ENCODE measurements at regions not wholly inside any gene's neighbourhood (a gene's known extent, or its start where the extent isn't known, plus 50 kb on each side); places are given as distances from the start of the nearest gene placed in this dataset.

DNA sequence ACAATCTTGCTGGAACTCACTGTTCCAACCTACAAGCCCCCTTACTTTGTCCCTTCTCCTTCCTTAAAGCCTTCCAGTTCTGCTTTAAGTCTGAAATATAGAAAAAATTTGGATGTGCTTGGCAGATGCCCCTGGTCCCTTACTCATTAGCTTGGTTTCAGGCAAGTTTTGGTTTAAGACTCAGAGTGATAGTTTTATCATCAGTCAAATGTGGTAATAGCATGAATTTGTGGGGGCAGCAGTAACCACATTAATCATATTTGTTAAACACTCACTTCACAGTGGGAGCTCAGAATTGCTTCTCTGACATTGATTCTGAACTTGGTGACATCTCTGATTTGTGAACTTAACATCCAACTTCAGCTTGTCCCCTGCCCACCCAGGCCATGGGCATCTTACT lies 58.3 kb upstream of the ALDH1A3 start:
- peaks cover 6% of the 10 kb centered on the region for H3K9me3 Mint-ChIP-seq (ENCODE audit: unreplicated experiment)
- no peaks in the 10 kb centered on the region for H3K4me1 ChIP-seq (ENCODE audit: insufficient read depth, low read length)
- H3K4me3 ChIP-seq (ENCODE audit: insufficient read depth, low read depth, low read length), result no peak overlapping the region
- FAIRE-seq (no peak), DNase-seq (ENCODE audit: low read depth) (peak; percentile 12)
- no peak overlapping the region for H3K27ac Mint-ChIP-seq (ENCODE audit: unreplicated experiment)
- H2AFZ ChIP-seq (ENCODE audit: low read depth, low read length), result no peak overlapping the region
- H3K4me3 Mint-ChIP-seq (ENCODE audit: unreplicated experiment), result no peak overlapping the region
- no peak for TF ChIP-seq EZH2 (IDR thresholded peaks at IDR 0.05; ENCODE audit: insufficient read depth, low read length)
- TF ChIP-seq, protein P1, sequence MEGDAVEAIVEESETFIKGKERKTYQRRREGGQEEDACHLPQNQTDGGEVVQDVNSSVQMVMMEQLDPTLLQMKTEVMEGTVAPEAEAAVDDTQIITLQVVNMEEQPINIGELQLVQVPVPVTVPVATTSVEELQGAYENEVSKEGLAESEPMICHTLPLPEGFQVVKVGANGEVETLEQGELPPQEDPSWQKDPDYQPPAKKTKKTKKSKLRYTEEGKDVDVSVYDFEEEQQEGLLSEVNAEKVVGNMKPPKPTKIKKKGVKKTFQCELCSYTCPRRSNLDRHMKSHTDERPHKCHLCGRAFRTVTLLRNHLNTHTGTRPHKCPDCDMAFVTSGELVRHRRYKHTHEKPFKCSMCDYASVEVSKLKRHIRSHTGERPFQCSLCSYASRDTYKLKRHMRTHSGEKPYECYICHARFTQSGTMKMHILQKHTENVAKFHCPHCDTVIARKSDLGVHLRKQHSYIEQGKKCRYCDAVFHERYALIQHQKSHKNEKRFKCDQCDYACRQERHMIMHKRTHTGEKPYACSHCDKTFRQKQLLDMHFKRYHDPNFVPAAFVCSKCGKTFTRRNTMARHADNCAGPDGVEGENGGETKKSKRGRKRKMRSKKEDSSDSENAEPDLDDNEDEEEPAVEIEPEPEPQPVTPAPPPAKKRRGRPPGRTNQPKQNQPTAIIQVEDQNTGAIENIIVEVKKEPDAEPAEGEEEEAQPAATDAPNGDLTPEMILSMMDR (IDR thresholded peaks at IDR 0.05; ENCODE audit: insufficient read depth, low read depth, low read length), result no peak
- H3K27me3 ChIP-seq (ENCODE audit: insufficient read depth, low read length), result no peaks in the 10 kb centered on the region
- no peaks in the 10 kb centered on the region for H3K36me3 ChIP-seq (ENCODE audit: insufficient read depth, low read length)
- H3K27me3 Mint-ChIP-seq (ENCODE audit: low read depth, unreplicated experiment), result peaks cover 15% of the 10 kb centered on the region
- no peak overlapping the region for H3K9ac ChIP-seq (ENCODE audit: low read length)
- H3K79me2 ChIP-seq (ENCODE audit: insufficient read depth, low read length), result no peaks in the 10 kb centered on the region
- H3K9me3 ChIP-seq (ENCODE audit: insufficient read depth, low read depth, low read length), result no peaks in the 10 kb centered on the region
- H3K4me1 Mint-ChIP-seq (ENCODE audit: low read depth, unreplicated experiment), result no peaks in the 10 kb centered on the region
- no peak overlapping the region for H3K4me2 ChIP-seq (ENCODE audit: low read length)
- H3K36me3 Mint-ChIP-seq (ENCODE audit: low read depth, unreplicated experiment), result no peaks in the 10 kb centered on the region
- no peak overlapping the region for H3K27ac ChIP-seq (ENCODE audit: low read depth, low read length)
- no peaks in the 10 kb centered on the region for H4K20me1 ChIP-seq (ENCODE audit: insufficient read depth, low read length)

DNA sequence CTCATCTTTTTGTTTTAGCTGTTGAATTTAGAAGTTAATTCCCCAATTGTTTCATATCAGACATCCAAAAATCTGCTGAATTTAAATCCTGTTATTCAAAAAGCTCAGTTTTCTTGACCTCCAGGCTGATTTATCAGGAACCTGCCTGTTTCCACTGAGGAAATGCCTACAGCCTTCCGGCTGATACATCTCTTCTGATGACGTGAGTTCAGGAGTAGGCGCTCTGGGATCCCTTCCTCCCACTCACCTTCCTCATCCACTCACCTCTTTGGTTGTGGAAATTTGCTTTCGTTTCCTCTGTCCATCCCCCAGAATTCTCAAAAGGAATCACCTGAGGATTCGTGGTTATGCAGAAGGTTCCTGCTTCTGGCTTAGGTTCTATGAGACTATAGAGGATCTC lies 55.4 kb upstream of the ALDH1A3 start:
- Mint-ChIP-seq H3K9me3 (ENCODE audit: unreplicated experiment) (peaks cover 5% of the 10 kb centered on the region), H3K27me3 (ENCODE audit: low read depth, unreplicated experiment) (peaks cover 14% of the 10 kb centered on the region), H3K4me1 (ENCODE audit: low read depth, unreplicated experiment) (no peaks in the 10 kb centered on the region), H3K4me3 (ENCODE audit: unreplicated experiment) (no peak overlapping the region), H3K36me3 (ENCODE audit: low read depth, unreplicated experiment) (no peaks in the 10 kb centered on the region), H3K27ac (ENCODE audit: unreplicated experiment) (no peak overlapping the region)
- H4K20me1 ChIP-seq (ENCODE audit: insufficient read depth, low read length), result no peaks in the 10 kb centered on the region
- no peak overlapping the region for H3K4me2 ChIP-seq (ENCODE audit: low read length)
- H2AFZ ChIP-seq (ENCODE audit: low read depth, low read length), result no peak overlapping the region
- H3K9me3 ChIP-seq (ENCODE audit: insufficient read depth, low read depth, low read length), result no peaks in the 10 kb centered on the region
- DNase-seq (ENCODE audit: low read depth) (no peak), FAIRE-seq (no peak)
- no peaks in the 10 kb centered on the region for H3K27me3 ChIP-seq (ENCODE audit: insufficient read depth, low read length)
- H3K4me3 ChIP-seq (ENCODE audit: insufficient read depth, low read depth, low read length), result no peak overlapping the region
- no peaks in the 10 kb centered on the region for H3K4me1 ChIP-seq (ENCODE audit: insufficient read depth, low read length)
- no peak for TF ChIP-seq EZH2 (IDR thresholded peaks at IDR 0.05; ENCODE audit: insufficient read depth, low read length)
- TF ChIP-seq, protein P1 (IDR thresholded peaks at IDR 0.05; ENCODE audit: insufficient read depth, low read depth, low read length), result no peak
- H3K9ac ChIP-seq (ENCODE audit: low read length), result no peak overlapping the region
- H3K79me2 ChIP-seq (ENCODE audit: insufficient read depth, low read length), result no peaks in the 10 kb centered on the region
- H3K36me3 ChIP-seq (ENCODE audit: insufficient read depth, low read length), result no peaks in the 10 kb centered on the region
- H3K27ac ChIP-seq (ENCODE audit: low read depth, low read length), result no peak overlapping the region

DNA sequence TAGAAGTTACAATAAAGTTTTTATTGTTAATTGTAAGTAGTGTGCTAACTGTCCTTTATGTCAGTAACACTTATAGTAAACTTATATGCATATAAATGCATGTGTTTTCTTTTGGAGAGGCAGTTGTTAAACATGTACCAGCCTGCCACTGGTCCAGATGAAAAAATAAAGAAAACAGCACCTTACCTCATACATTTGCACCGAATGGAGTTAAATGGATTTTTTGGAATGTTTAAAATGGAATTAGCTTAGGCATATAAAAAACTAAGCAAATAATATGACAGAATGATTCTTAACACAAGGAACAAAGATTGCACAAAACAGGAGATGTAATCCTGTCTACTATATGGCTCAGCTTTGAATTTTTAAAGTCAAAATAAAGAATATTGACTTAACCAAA lies 50.2 kb upstream of the ALDH1A3 start:
- H3K4me3 Mint-ChIP-seq (ENCODE audit: unreplicated experiment), result no peak overlapping the region

More for the DNA sequence above, 50.2 kb upstream of the ALDH1A3 start:
- H2AFZ ChIP-seq (ENCODE audit: low read depth, low read length), result no peak overlapping the region
- TF ChIP-seq EZH2 (IDR thresholded peaks at IDR 0.05; ENCODE audit: insufficient read depth, low read length), result no peak
- TF ChIP-seq, protein P1 (IDR thresholded peaks at IDR 0.05; ENCODE audit: insufficient read depth, low read depth, low read length), result no peak
- Mint-ChIP-seq H3K27me3 (ENCODE audit: low read depth, unreplicated experiment) (peaks cover 13% of the 10 kb centered on the region), H3K27ac (ENCODE audit: unreplicated experiment) (no peak overlapping the region), H3K36me3 (ENCODE audit: low read depth, unreplicated experiment) (no peaks in the 10 kb centered on the region), H3K4me1 (ENCODE audit: low read depth, unreplicated experiment) (no peaks in the 10 kb centered on the region), H3K9me3 (ENCODE audit: unreplicated experiment) (no peaks in the 10 kb centered on the region)
- no peak overlapping the region for H3K4me2 ChIP-seq (ENCODE audit: low read length)
- no peaks in the 10 kb centered on the region for H3K4me1 ChIP-seq (ENCODE audit: insufficient read depth, low read length)
- no peaks in the 10 kb centered on the region for H3K9me3 ChIP-seq (ENCODE audit: insufficient read depth, low read depth, low read length)
- DNase-seq (ENCODE audit: low read depth), result no peak
- no peak overlapping the region for H3K27ac ChIP-seq (ENCODE audit: low read depth, low read length)
- no peaks in the 10 kb centered on the region for H3K27me3 ChIP-seq (ENCODE audit: insufficient read depth, low read length)
- no peaks in the 10 kb centered on the region for H3K36me3 ChIP-seq (ENCODE audit: insufficient read depth, low read length)
- H3K4me3 ChIP-seq (ENCODE audit: insufficient read depth, low read depth, low read length), result no peak overlapping the region
- no peak for FAIRE-seq
- H3K9ac ChIP-seq (ENCODE audit: low read length), result no peak overlapping the region
- H3K79me2 ChIP-seq (ENCODE audit: insufficient read depth, low read length), result no peaks in the 10 kb centered on the region
- no peaks in the 10 kb centered on the region for H4K20me1 ChIP-seq (ENCODE audit: insufficient read depth, low read length)
